Loucy (cell line): ENCODE measurements at regions not wholly inside any gene's neighbourhood (a gene's known extent, or its start where the extent isn't known, plus 50 kb on each side); places are given as distances from the start of the nearest gene placed in this dataset.

Experiments used
- H2AFZ ChIP-seq: fragments of 200-600 bp; sonication (generic); 2 replicates; pipeline ENCODE4 v1.6.0; 2016; ENCODE audit warnings: antibody characterized with exemption, mild to moderate bottlenecking, low read length, moderate library complexity
- H3F3A ChIP-seq: fragments of 200-600 bp; 2 replicates; pipeline ENCODE4 v1.6.0; 2016; ENCODE audit warnings: antibody characterized with exemption, low read depth, mild to moderate bottlenecking
- H3K27me3 ChIP-seq: fragments of 200-600 bp; sonication (generic); 2 replicates; pipeline ENCODE4 v1.6.1; 2014; ENCODE audit warnings: low read length, mild to moderate bottlenecking; ENCODE audit not compliant: insufficient read depth, poor library complexity, severe bottlenecking
- H3K36me3 ChIP-seq: fragments of 200-600 bp; sonication (generic); 2 replicates; pipeline ENCODE4 v1.6.1; 2016; ENCODE audit warnings: low read length; ENCODE audit not compliant: insufficient read depth
- H3K4me1 ChIP-seq: fragments of 200-600 bp; sonication (generic); 2 replicates; pipeline ENCODE4 v1.5.1; 2014; ENCODE audit warnings: low read length, mild to moderate bottlenecking; ENCODE audit not compliant: insufficient read depth, poor library complexity, severe bottlenecking
- H3K4me2 ChIP-seq: fragments of 200-600 bp; sonication (generic); 2 replicates; pipeline ENCODE4 v1.6.0; 2014; ENCODE audit warnings: antibody characterized with exemption, low read length, low read depth, mild to moderate bottlenecking; ENCODE audit not compliant: poor library complexity, severe bottlenecking
- H3K4me3 ChIP-seq: fragments of 200-600 bp; sonication (generic); 2 replicates; pipeline ENCODE4 v1.5.1; 2014; ENCODE audit warnings: low read length, mild to moderate bottlenecking, mixed read lengths; ENCODE audit not compliant: poor library complexity, severe bottlenecking
- H3K79me2 ChIP-seq: fragments of 200-600 bp; sonication (generic); 2 replicates; pipeline ENCODE4 v1.6.1; 2014; ENCODE audit warnings: low read length; ENCODE audit not compliant: insufficient read depth
- H3K9ac ChIP-seq: fragments of 200-600 bp; sonication (generic); 2 replicates; pipeline ENCODE4 v1.6.0; 2014; ENCODE audit warnings: mild to moderate bottlenecking, low read depth, low read length, moderate library complexity; ENCODE audit not compliant: poor library complexity, severe bottlenecking
- H3K9me2 ChIP-seq: fragments of 200-600 bp; sonication (generic); replicated peaks from 2 replicates; pipeline ENCODE4 v1.6.1; 2016; ENCODE audit warnings: low read depth, low read length, mixed read lengths
- H3K9me3 ChIP-seq: fragments of 200-600 bp; sonication (generic); 2 replicates; pipeline ENCODE4 v1.6.1; 2014; ENCODE audit warnings: mild to moderate bottlenecking, antibody characterized with exemption, low read length, low read depth; ENCODE audit not compliant: insufficient read depth
- H4K20me1 ChIP-seq: fragments of 200-600 bp; sonication (generic); 2 replicates; pipeline ENCODE4 v1.6.0; 2014; ENCODE audit warnings: antibody characterized with exemption, low read length, mild to moderate bottlenecking; ENCODE audit not compliant: insufficient read depth, poor library complexity, severe bottlenecking
- EZH2phosphoT487 ChIP-seq: fragments of 200-600 bp; IDR thresholded peaks from 2 replicates; pipeline ENCODE4 v1.6.1; 2018; ENCODE audit warnings: antibody characterized with exemption, mild to moderate bottlenecking, moderate library complexity, borderline replicate concordance
- TF ChIP-seq, protein P1 (sequence below): fragments of 200-600 bp; sonication (generic); conservative IDR thresholded peaks from 2 replicates; pipeline ENCODE4 v1.5.1; 2014; ENCODE audit warnings: mild to moderate bottlenecking, antibody characterized with exemption, low read length

DNA sequence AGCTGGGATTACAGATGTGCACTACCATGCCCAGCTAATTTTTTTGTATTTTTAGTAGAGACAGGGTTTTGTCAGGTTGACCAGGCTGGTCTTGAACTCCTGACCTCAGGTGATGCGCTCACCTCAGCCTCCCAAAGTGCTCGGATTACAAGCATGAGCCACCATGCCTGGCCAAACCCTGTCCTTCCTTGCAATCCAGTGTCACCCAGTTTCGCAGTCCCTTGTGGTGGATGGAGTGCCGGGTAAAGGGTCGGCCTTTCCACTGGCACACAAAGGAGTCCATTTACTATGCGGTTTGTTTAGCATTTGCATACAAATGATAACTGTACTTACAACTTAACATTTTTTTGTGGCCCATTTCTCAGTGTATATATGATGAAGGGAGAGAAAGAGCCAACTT lies 99.3 kb upstream of the TIAM2 start:
- H2AFZ ChIP-seq = no peak overlapping the region
- H3K4me2 ChIP-seq = no peak overlapping the region
- no peaks in the 10 kb centered on the region for H3K79me2 ChIP-seq
- no peaks in the 10 kb centered on the region for H3K27me3 ChIP-seq
- no peaks in the 10 kb centered on the region for H4K20me1 ChIP-seq
- H3K9me2 ChIP-seq = no peaks in the 10 kb centered on the region
- H3K36me3 ChIP-seq = no peaks in the 10 kb centered on the region
- H3K4me1 ChIP-seq = no peaks in the 10 kb centered on the region
- H3K4me3 ChIP-seq = no peak overlapping the region
- TF ChIP-seq, protein P1, sequence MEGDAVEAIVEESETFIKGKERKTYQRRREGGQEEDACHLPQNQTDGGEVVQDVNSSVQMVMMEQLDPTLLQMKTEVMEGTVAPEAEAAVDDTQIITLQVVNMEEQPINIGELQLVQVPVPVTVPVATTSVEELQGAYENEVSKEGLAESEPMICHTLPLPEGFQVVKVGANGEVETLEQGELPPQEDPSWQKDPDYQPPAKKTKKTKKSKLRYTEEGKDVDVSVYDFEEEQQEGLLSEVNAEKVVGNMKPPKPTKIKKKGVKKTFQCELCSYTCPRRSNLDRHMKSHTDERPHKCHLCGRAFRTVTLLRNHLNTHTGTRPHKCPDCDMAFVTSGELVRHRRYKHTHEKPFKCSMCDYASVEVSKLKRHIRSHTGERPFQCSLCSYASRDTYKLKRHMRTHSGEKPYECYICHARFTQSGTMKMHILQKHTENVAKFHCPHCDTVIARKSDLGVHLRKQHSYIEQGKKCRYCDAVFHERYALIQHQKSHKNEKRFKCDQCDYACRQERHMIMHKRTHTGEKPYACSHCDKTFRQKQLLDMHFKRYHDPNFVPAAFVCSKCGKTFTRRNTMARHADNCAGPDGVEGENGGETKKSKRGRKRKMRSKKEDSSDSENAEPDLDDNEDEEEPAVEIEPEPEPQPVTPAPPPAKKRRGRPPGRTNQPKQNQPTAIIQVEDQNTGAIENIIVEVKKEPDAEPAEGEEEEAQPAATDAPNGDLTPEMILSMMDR = no peak
- TF ChIP-seq EZH2phosphoT487 = no peak
- H3F3A ChIP-seq = no peaks in the 10 kb centered on the region
- H3K9me3 ChIP-seq = no peaks in the 10 kb centered on the region
- H3K9ac ChIP-seq = no peak overlapping the region

DNA sequence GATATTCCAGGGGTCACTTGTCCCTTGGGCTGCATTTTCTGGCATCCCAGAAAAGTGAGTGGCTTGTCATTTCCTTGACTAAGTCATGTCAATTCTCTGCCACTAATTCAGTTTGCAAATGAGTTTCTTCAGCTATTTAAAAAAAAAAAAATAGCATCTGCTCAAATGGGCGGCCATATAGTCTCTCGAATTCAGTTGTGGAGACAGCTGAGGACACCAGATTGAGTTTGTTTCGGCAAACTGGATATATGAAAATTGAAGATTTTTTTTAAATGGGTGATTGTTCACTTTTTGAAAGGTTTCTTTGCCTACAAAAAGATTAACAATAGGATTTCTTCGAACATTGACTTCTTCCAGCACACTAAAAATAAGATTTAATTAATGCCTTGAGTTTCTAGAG lies 96.3 kb upstream of the TIAM2 start:
- TF ChIP-seq EZH2phosphoT487 = no peak
- TF ChIP-seq, protein P1 = no peak
- Histone ChIP-seq H3K36me3 (no peaks in the 10 kb centered on the region), H4K20me1 (no peaks in the 10 kb centered on the region), H3K9me3 (no peaks in the 10 kb centered on the region), H3K9ac (no peak overlapping the region), H3F3A (no peaks in the 10 kb centered on the region), H2AFZ (no peak overlapping the region), H3K79me2 (no peaks in the 10 kb centered on the region), H3K27me3 (no peaks in the 10 kb centered on the region), H3K4me2 (no peak overlapping the region), H3K4me3 (no peak overlapping the region), H3K4me1 (no peaks in the 10 kb centered on the region), H3K9me2 (no peaks in the 10 kb centered on the region)

DNA sequence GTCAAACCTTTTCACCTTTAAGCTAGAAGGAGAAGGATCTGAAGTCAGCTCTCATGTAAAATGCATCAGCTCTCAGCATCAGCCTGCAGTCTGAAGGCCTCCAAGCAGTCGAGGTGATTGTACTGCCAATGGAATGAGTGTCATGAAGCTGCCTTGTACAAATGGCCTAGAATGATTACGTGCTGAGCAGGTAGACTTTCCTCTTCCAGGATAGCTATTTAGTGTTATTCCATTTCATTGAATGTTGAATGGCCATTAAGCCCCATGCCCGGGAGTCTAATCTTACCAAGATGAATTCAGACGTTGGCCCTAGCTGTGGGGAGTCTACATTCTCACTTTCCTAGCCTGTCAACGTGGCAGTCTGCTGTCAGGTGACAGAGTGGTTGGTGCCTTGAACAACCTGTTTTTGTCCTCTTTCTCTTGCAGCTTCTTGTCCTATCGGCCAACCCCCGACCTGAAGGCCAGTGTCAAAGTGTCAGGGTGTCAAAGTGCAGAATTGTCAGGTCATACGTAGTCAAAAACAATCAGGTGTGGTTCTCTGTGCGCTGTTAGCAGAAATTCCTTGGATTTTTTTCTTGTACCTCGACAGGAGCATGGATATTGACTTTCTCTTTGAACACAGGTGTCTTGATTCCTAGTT lies 95.2 kb upstream of the TIAM2 start:
- TF ChIP-seq, protein P1 = no peak
- TF ChIP-seq EZH2phosphoT487 = no peak
- Histone ChIP-seq H3K9me2 (no peaks in the 10 kb centered on the region), H4K20me1 (no peaks in the 10 kb centered on the region), H3K4me3 (no peak overlapping the region), H3K9me3 (no peaks in the 10 kb centered on the region), H3K27me3 (no peaks in the 10 kb centered on the region), H3K4me1 (no peaks in the 10 kb centered on the region), H3K4me2 (no peak overlapping the region), H2AFZ (no peak overlapping the region), H3F3A (no peaks in the 10 kb centered on the region), H3K36me3 (no peaks in the 10 kb centered on the region), H3K79me2 (no peaks in the 10 kb centered on the region), H3K9ac (no peak overlapping the region)
